Erythroblast (primary cell): ENCODE measurements at regions not wholly inside any gene's neighbourhood (a gene's known extent, or its start where the extent isn't known, plus 50 kb on each side); places are given as distances from the start of the nearest gene placed in this dataset.
"Not testable (repeated sequence)": the region's sequence is repeated elsewhere in the genome, so short reads cannot be mapped to it uniquely, and the experiment has no call there.

Source experiments
- DNase-seq, 2 experiments: peaks; one replicate each; lab custom pipeline; 2025; lab: John Stamatoyannopoulos, UW
- GATA1 ChIP-seq: IDR thresholded peaks from 2 replicates; pipeline ENCODE4 v1.6.1; 2011; ENCODE audit warnings: low read depth, mild to moderate bottlenecking, control low read depth, low read length, moderate library complexity
- POLR2A ChIP-seq: IDR thresholded peaks from 2 replicates; pipeline ENCODE4 v1.6.1; 2011; ENCODE audit warnings: mild to moderate bottlenecking, low read length

DNA sequence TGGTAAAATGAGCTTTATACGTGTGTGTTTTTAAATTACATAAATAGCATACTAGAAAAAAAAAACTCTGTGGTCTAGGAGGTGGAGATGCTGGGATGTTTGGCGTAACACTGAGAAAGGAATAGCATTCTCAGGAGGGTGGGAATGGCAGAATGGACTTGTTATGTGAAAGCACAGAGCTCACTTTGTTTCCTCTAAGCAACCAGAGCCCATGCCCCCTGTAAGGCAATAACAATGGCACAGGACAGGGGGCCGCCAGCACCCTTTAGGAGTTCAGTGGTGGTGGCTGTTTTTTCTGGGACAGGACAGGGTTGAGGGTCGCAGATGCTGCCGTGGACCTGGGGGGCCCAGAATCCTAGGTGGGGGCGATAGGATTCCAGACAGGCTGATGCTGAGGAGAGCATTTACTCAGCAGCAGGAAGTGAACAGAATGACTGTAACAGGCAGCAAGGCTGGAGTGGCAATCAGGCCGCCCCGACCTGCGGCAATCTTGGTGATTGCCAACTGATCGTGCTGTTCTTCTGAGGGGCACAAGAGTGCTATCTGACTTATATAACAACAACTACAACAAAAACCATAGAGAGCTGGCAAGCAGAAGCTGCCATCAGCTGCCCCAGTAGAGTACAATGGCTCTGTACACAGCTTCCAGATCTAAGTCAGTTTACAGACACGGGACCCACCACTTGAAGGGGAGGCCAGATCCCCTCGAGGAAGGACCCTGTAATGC is 160.4 kb downstream of the UACA start:
- no peak for DNase-seq
- no peak for TF ChIP-seq POLR2A
- no peak for TF ChIP-seq GATA1

DNA sequence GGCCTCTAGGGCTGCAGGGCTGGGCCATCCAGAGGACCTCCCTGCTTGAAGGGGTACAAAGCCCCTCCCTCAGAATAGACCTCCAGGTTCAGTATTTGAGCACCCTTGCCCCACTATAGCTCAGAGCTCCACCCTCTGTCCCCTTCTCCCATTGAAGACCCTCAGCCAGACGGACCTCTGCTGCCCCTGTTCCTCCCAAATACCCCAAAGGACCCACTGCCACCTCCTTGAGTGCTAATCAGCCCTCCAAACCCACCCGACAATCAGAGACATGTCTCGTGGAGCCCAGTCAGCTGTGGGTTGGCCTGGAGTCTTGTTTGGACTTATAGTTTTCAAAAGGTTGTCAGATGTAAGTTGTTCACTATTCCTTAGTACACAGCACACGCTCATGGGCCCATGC is 161.1 kb downstream of the UACA start:
- TF ChIP-seq POLR2A: no peak
- TF ChIP-seq GATA1: no peak
- no peak for DNase-seq

- TF ChIP-seq POLR2A (no peak), GATA1 (no peak)
- DNase-seq: no peak
Observed at GRCh38 chr15:70597945-70598344, 165.4 kb downstream of the UACA start.

GRCh38 chr15:70597056-70597603 is 166.2 kb downstream of the UACA start:
- DNase-seq: no peak
- TF ChIP-seq POLR2A (no peak), GATA1 (no peak)

GRCh38 chr15:70596354-70597055 is 166.9 kb downstream of the UACA start:
- TF ChIP-seq GATA1: no peak
- no peak for TF ChIP-seq POLR2A
- DNase-seq: no peak

DNA sequence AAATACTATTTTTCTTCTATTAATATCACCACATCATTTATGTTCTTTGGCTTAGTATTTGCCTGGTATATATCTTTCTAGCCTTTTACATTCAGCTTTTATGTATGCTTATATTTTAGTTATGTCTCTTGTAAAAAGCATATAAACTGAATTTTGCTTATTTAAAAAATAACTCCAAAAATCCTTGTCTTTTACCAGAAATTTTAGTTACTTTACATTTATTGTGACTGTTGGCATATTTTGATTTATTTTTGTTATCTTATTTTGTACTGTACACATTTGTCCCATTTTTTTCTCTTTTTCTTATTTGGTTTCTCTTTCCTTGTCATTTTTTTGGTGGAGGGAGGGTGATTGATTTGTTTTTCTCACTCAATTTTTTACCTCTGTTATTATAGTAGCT is 169.6 kb downstream of the UACA start:
- DNase-seq: no peak
- TF ChIP-seq POLR2A (no peak), GATA1 (no peak)

DNA sequence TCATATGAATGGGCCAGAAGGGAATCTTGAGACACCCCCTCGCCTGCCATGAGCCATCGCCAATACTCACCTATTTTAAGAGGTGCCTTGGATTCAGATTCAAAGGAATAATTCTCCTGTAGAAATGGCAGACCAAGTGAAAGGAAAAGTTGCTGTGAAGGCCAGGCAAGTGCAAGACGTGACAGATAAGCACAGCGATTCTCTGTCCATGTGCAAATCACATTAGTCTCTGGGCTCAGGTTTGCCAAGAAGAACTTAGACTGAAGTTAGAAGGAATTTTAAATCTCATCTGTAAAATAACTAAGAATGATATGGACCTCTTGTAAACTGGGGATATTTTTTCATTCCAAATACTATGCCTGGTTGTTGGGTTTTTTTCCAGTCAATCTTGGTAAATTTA is 173.6 kb downstream of the UACA start:
- TF ChIP-seq POLR2A: no peak
- TF ChIP-seq GATA1: no peak
- no peak for DNase-seq

GRCh38 chr15:70589221-70589620 is 174.1 kb downstream of the UACA start:
- no peak for DNase-seq

GRCh38 chr15:70588613-70589012 is 174.7 kb downstream of the UACA start:
- TF ChIP-seq GATA1: no peak
- TF ChIP-seq POLR2A: no peak
- no peak for DNase-seq

More at GRCh38 chr15:70589221-70589620, 174.1 kb downstream of the UACA start:
- TF ChIP-seq POLR2A (no peak), GATA1 (no peak)

DNA sequence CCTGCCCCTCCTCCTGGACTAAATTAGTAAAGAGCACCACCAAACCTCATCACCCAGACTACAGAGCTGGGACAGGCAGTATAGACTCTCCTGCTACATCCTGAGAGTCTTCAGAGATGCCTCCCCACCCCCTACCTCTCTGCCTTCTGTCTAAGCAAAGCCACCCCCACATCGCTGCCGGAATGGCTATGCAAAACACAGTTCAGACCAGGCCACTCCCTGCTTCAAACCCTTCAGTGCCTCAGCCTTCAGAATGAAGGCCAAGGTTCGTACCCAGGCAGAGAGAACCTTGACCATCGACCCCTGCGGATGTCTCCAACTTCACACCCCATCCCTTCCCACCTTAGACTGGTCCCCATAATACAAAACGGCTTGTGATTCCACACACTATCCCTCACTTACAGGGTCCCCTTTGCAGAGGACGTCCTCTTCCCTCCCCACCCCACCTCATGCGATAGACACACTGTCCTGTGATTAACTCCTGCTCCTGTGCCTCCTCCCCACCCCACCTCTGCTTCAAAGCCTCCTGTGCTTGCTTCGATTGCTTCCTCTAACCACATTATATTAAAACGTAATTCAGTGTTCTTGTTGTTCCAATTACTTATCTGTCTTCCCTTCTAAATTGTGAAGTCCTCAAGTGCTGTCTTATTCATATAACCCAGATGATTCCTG is 175.3 kb downstream of the UACA start:
- TF ChIP-seq GATA1 (no peak), POLR2A (no peak)

GRCh38 chr15:70587012-70587634 is 176.2 kb downstream of the UACA start:
- DNase-seq: not testable (repeated sequence)

More for the DNA sequence above, 175.3 kb downstream of the UACA start:
- no peak for DNase-seq

DNA sequence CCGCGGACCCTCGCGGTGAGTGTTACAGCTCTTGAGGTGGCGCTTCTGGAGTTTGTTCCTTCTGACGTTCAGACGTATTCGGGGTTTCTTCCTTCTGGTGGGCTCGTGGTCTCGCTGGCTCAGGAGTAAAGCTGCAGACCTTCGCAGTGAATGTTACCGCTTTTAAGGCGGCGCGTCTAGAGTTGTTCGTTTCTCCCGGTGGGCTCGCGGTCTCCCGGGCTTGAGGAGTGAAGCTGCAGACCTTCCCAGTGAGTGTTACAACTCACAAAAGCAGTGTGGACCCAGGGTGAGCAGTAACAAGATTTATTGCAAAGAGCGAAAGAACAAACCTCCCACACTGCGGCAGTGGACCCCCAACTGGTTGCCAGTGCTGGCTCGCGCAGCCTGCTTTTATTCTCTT is 177.1 kb downstream of the UACA start:
- DNase-seq: no peak
- TF ChIP-seq GATA1 (no peak), POLR2A (no peak)

- peak in 1 of 2 experiments; percentile 4 for DNase-seq
- TF ChIP-seq POLR2A: no peak
- TF ChIP-seq GATA1: no peak
Observed at GRCh38 chr15:70585707-70586034, 177.7 kb downstream of the UACA start.
